Retinal pigment epithelial cell (primary cell): ENCODE measurements at regions not wholly inside any gene's neighbourhood (a gene's known extent, or its start where the extent isn't known, plus 50 kb on each side); places are given as distances from the start of the nearest gene placed in this dataset.
"Not testable (repeated sequence)": the region's sequence is repeated elsewhere in the genome, so short reads cannot be mapped to it uniquely, and the experiment has no call there.

Experiments
- DNase-seq: peaks from one replicate; pipeline ENCODE4 v3.0.0-alpha.2; 2010; ENCODE audit warnings: low read depth
- H3K4me3 ChIP-seq: 2 replicates; pipeline ENCODE4 v1.5.1; 2011; ENCODE audit warnings: mild to moderate bottlenecking, low read length, control low read depth, moderate library complexity
- TF ChIP-seq, protein P1 (sequence below): conservative IDR thresholded peaks from 2 replicates; pipeline ENCODE4 v1.5.1; 2011; ENCODE audit warnings: low read depth, low read length, control low read depth, inconsistent platforms

DNA sequence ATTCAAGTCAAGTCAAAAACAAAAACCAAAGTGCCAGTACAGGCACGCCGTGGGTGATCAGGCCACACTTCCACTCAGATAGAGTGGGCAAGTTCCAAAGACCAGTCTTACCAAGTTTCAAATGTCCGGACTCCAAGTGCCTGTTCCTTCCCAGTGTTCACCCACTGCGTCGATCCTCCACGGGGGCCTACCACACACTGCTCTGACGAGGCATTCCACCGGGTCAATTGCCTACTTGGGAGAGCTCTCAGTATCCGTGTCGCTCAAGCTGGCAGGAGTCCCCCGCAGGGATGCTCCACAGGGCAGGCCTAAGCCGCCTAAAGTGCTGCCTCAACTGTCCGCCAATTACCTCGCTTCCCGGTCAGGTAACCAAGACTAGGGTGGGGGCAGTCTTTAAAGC lies 132.3 kb upstream of the CCZ1B start:
- DNase-seq, H3K4me3 ChIP-seq: not testable (repeated sequence)

DNA sequence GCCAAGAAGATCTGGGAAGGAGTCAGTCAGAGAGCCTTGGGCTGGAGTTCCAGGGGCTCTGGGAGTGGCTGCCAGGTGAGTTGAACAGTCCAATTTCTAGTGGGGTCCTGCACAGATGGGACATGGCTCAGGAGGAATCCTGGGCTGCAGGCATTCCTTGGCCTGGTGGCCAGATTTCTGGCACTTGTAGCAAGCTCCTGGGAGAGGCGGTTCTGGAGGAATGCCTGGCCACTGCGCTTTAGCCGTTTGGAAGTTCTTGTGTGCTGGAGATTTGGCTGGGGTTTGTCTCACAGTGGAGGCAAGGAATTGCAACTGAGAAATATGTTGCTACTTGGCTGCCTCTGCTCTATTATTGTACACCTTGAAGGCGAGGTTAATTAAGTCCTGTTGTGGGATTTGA lies 133.9 kb upstream of the CCZ1B start:
- H3K4me3 ChIP-seq, DNase-seq: not testable (repeated sequence)

DNA sequence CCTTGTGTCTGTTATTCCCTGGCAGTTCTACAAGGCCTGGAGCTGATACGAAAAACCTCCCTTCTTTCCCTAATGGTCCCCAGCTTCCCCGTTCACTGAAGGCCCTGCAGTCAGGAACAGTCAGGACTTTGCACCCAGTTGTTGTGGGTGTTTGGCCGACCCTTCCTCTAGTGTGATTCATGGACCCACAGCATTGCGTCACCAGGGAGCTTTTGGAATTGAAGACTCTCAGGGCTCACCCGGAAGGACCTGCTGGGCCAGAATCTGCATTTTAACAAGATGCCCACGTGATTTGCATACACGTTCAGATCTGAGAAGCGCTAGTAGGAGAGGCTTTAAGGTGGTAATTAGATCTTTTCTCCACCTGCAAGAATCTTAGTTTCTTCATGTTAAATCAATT lies 136.8 kb upstream of the CCZ1B start:
- not testable (repeated sequence) for H3K4me3 ChIP-seq, DNase-seq

- H3K4me3 ChIP-seq, DNase-seq: not testable (repeated sequence)
- TF ChIP-seq, protein P1, sequence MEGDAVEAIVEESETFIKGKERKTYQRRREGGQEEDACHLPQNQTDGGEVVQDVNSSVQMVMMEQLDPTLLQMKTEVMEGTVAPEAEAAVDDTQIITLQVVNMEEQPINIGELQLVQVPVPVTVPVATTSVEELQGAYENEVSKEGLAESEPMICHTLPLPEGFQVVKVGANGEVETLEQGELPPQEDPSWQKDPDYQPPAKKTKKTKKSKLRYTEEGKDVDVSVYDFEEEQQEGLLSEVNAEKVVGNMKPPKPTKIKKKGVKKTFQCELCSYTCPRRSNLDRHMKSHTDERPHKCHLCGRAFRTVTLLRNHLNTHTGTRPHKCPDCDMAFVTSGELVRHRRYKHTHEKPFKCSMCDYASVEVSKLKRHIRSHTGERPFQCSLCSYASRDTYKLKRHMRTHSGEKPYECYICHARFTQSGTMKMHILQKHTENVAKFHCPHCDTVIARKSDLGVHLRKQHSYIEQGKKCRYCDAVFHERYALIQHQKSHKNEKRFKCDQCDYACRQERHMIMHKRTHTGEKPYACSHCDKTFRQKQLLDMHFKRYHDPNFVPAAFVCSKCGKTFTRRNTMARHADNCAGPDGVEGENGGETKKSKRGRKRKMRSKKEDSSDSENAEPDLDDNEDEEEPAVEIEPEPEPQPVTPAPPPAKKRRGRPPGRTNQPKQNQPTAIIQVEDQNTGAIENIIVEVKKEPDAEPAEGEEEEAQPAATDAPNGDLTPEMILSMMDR = peak; percentile 34
Measured at GRCh38 chr7:6965051-6965450, 139.0 kb upstream of the CCZ1B start.

DNA sequence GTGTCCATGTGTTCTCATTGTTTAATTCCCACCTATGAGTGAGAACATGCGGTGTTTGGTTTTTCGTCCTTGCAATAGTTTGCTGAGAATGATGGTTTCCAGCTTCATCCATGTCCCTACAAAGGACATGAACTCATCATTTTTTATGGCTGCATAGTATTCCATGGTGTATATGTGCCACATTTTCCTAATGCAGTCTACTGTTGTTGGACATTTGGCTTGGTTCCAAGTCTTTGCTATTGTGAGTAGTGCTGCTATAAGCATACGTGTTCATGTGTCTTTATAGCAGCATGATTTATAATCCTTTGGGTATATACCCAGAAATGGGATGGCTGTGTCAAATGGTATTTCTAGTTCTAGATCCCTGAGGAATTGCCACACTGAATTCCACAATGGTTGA lies 144.1 kb upstream of the CCZ1B start:
- not testable (repeated sequence) for H3K4me3 ChIP-seq, DNase-seq

- H3K4me3 ChIP-seq, DNase-seq: not testable (repeated sequence)
Measured at GRCh38 chr7:6974876-6975275, 148.8 kb upstream of the CCZ1B start.

DNA sequence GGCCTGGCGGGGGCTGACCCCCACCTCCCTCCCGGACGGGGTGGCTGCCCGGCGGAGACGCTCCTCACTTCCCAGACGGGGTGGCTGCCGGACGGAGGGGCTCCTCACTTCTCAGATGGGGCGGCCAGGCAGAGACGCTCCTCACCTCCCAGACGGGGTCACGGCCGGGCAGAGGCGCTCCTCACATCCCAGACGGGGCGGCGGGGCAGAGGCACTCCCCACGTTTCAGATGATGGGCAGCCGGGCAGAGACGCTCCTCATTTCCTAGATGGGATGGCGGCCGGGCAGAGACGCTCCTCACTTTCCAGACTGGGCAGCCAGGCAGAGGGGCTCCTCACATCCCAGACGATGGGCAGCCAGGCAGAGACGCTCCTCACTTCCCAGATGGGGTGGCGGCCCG lies 149.3 kb upstream of the CCZ1B start:
- not testable (repeated sequence) for H3K4me3 ChIP-seq, DNase-seq

- H3K4me3 ChIP-seq, DNase-seq: not testable (repeated sequence)
Measured at GRCh38 chr7:6977368-6977767, 151.3 kb upstream of the CCZ1B start.

GRCh38 chr7:6978326-6978725 lies 152.3 kb upstream of the CCZ1B start:
- not testable (repeated sequence) for DNase-seq, H3K4me3 ChIP-seq

- DNase-seq, H3K4me3 ChIP-seq: not testable (repeated sequence)
Measured at GRCh38 chr7:6979456-6979855, 153.4 kb upstream of the CCZ1B start.

- H3K4me3 ChIP-seq, DNase-seq: not testable (repeated sequence)
Measured at GRCh38 chr7:6982375-6982774, 156.3 kb upstream of the CCZ1B start.

DNA sequence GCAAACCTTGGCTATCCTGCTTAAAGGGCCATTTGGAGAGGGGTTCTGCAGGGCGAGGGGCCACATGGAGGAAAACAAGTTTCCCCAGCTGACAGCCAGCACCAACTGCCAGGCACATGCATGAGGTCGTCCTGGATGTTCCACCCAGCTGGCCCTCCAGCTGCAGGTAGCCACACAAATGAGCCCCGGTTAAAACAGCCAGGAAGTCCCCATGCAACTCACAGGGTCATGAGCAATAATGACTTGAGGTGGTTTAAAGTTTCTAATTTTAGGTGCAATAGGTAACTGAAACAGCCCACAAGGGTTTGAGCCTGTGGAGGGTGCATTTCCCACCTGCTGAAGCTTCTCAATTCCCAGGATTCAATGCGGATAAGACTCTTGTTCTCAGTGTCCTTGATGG lies 160.8 kb upstream of the CCZ1B start:
- not testable (repeated sequence) for DNase-seq, H3K4me3 ChIP-seq

- not testable (repeated sequence) for H3K4me3 ChIP-seq, DNase-seq
Measured at GRCh38 chr7:6988608-6989007, 162.5 kb upstream of the CCZ1B start.

DNA sequence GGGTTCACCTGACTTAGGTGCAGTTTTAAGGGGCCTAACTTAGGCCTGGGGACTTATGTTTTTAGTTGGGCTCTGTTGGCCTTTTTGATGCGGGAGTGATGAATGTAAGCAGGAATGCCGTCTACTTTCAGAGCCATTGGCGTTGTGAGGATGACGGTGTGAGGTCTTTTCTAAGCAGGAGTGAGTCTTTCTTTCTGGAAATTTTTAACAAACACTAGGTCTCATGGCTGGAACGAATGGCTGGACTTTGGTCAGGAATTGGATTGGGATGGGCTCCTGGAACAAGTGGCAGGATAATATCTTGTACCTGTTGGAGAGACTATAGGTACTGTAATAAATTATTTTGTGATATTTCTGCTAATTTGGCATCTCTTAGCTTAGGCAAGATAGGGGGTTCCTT lies 163.9 kb upstream of the CCZ1B start:
- DNase-seq, H3K4me3 ChIP-seq: not testable (repeated sequence)

GRCh38 chr7:6990426-6991152 lies 164.5 kb upstream of the CCZ1B start:
- not testable (repeated sequence) for H3K4me3 ChIP-seq, DNase-seq

DNA sequence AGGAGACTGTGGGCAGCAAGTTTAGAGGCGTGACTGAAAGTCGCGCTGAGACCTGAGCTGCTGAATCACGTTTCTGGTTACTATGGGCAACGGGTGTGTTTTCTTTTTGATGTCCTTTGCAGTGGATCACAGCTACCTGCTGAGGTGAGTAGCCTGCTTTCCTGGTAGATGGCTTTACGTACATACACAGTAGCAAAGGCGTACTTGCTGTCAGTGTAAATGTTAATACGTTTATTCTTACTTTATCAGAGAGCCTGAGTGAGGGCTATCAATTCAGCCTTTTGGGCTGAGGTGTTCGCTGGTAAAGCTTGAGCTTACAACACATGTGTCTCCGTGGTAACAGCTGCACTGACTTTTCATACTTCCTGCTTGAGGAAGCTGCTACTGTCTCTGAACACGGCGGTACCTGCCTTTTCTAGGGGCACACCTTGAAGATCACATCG lies 165.1 kb upstream of the CCZ1B start:
- DNase-seq, H3K4me3 ChIP-seq: not testable (repeated sequence)

GRCh38 chr7:6991686-6992085 lies 165.6 kb upstream of the CCZ1B start:
- not testable (repeated sequence) for DNase-seq, H3K4me3 ChIP-seq

GRCh38 chr7:6992133-6992532 lies 166.1 kb upstream of the CCZ1B start:
- DNase-seq, H3K4me3 ChIP-seq: not testable (repeated sequence)

- not testable (repeated sequence) for H3K4me3 ChIP-seq, DNase-seq
Measured at GRCh38 chr7:6995026-6995425, 169.0 kb upstream of the CCZ1B start.
